ENCODE measurements at regions not wholly inside any gene's neighbourhood (a gene's known extent, or its start where the extent isn't known, plus 50 kb on each side); places are given as distances from the start of the nearest gene placed in this dataset.

GRCh38 chr2:228269351-228269750 lies 87.9 kb upstream of the SPHKAP start:
- no peaks in the 10 kb centered on the region for H3K4me1 Mint-ChIP-seq (ENCODE audit: low read depth)
- no peak overlapping the region for H3K4me3 Mint-ChIP-seq (ENCODE audit: unreplicated experiment)
- H3K27ac Mint-ChIP-seq (ENCODE audit: unreplicated experiment): no peak overlapping the region
- H3K36me3 Mint-ChIP-seq (ENCODE audit: low read depth): no peaks in the 10 kb centered on the region
- no peak for DNase-seq (ENCODE audit: low spot score)
- peaks cover 2% of the 10 kb centered on the region for H3K27me3 Mint-ChIP-seq (ENCODE audit: low read depth)
- TF ChIP-seq, protein P1, sequence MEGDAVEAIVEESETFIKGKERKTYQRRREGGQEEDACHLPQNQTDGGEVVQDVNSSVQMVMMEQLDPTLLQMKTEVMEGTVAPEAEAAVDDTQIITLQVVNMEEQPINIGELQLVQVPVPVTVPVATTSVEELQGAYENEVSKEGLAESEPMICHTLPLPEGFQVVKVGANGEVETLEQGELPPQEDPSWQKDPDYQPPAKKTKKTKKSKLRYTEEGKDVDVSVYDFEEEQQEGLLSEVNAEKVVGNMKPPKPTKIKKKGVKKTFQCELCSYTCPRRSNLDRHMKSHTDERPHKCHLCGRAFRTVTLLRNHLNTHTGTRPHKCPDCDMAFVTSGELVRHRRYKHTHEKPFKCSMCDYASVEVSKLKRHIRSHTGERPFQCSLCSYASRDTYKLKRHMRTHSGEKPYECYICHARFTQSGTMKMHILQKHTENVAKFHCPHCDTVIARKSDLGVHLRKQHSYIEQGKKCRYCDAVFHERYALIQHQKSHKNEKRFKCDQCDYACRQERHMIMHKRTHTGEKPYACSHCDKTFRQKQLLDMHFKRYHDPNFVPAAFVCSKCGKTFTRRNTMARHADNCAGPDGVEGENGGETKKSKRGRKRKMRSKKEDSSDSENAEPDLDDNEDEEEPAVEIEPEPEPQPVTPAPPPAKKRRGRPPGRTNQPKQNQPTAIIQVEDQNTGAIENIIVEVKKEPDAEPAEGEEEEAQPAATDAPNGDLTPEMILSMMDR (IDR thresholded peaks at IDR 0.05): no peak
- peaks cover 9% of the 10 kb centered on the region for H3K9me3 Mint-ChIP-seq (ENCODE audit: low read depth)

- H3K4me1 Mint-ChIP-seq (ENCODE audit: low read depth): no peaks in the 10 kb centered on the region
- TF ChIP-seq, protein P1 (IDR thresholded peaks at IDR 0.05): no peak
- H3K9me3 Mint-ChIP-seq (ENCODE audit: low read depth): peaks cover 9% of the 10 kb centered on the region
- H3K27me3 Mint-ChIP-seq (ENCODE audit: low read depth): peaks cover 2% of the 10 kb centered on the region
- H3K4me3 Mint-ChIP-seq (ENCODE audit: unreplicated experiment): no peak overlapping the region
- no peaks in the 10 kb centered on the region for H3K36me3 Mint-ChIP-seq (ENCODE audit: low read depth)
- no peak for DNase-seq (ENCODE audit: low spot score)
- H3K27ac Mint-ChIP-seq (ENCODE audit: unreplicated experiment): no peak overlapping the region
These were observed 87.3 kb upstream of the SPHKAP start for GRCh38 chr2:228268756-228269155.

- Mint-ChIP-seq H3K36me3 (ENCODE audit: low read depth) (no peaks in the 10 kb centered on the region), H3K27ac (ENCODE audit: unreplicated experiment) (no peak overlapping the region), H3K4me1 (ENCODE audit: low read depth) (no peaks in the 10 kb centered on the region), H3K4me3 (ENCODE audit: unreplicated experiment) (no peak overlapping the region), H3K9me3 (ENCODE audit: low read depth) (peaks cover 7% of the 10 kb centered on the region), H3K27me3 (ENCODE audit: low read depth) (peaks cover 2% of the 10 kb centered on the region)
- no peak for DNase-seq (ENCODE audit: low spot score)
- TF ChIP-seq, protein P1 (IDR thresholded peaks at IDR 0.05): no peak
These were observed 86.8 kb upstream of the SPHKAP start for GRCh38 chr2:228268301-228268700.

- no peaks in the 10 kb centered on the region for H3K36me3 Mint-ChIP-seq (ENCODE audit: low read depth)
- TF ChIP-seq, protein P1 (IDR thresholded peaks at IDR 0.05): no peak
- no peak for DNase-seq (ENCODE audit: low spot score)
- no peak overlapping the region for H3K4me3 Mint-ChIP-seq (ENCODE audit: unreplicated experiment)
- no peaks in the 10 kb centered on the region for H3K27me3 Mint-ChIP-seq (ENCODE audit: low read depth)
- H3K9me3 Mint-ChIP-seq (ENCODE audit: low read depth): peaks cover 4% of the 10 kb centered on the region
- no peak overlapping the region for H3K27ac Mint-ChIP-seq (ENCODE audit: unreplicated experiment)
- no peaks in the 10 kb centered on the region for H3K4me1 Mint-ChIP-seq (ENCODE audit: low read depth)
These were observed 81.7 kb upstream of the SPHKAP start for GRCh38 chr2:228263156-228263555.

- Mint-ChIP-seq H3K27me3 (ENCODE audit: low read depth) (no peaks in the 10 kb centered on the region), H3K27ac (ENCODE audit: unreplicated experiment) (no peak overlapping the region), H3K36me3 (ENCODE audit: low read depth) (no peaks in the 10 kb centered on the region), H3K9me3 (ENCODE audit: low read depth) (peaks cover 4% of the 10 kb centered on the region), H3K4me1 (ENCODE audit: low read depth) (no peaks in the 10 kb centered on the region), H3K4me3 (ENCODE audit: unreplicated experiment) (no peak overlapping the region)
- TF ChIP-seq, protein P1 (IDR thresholded peaks at IDR 0.05): no peak
- DNase-seq (ENCODE audit: low spot score): no peak
These were observed 80.1 kb upstream of the SPHKAP start for GRCh38 chr2:228261546-228261945.
